ENCODE measurements at regions not wholly inside any gene's neighbourhood (a gene's known extent, or its start where the extent isn't known, plus 50 kb on each side); places are given as distances from the start of the nearest gene placed in this dataset.
"Not testable (repeated sequence)": the region's sequence is repeated elsewhere in the genome, so short reads cannot be mapped to it uniquely, and the experiment has no call there.

- not testable (repeated sequence) for DNase-seq (ENCODE audit: low spot score)
Observed at GRCh38 chr9:104195142-104195541, 101.0 kb downstream of the SMC2 start.

GRCh38 chr9:104200456-104200994 lies 106.4 kb downstream of the SMC2 start:
- DNase-seq (ENCODE audit: low spot score): no peak

- DNase-seq (ENCODE audit: low spot score): no peak
Observed at GRCh38 chr9:104206766-104207165, 112.7 kb downstream of the SMC2 start.

GRCh38 chr9:104209387-104209786 lies 115.3 kb downstream of the SMC2 start:
- DNase-seq (ENCODE audit: low spot score): no peak

- no peak for DNase-seq (ENCODE audit: low spot score)
Observed at GRCh38 chr9:104227108-104227507, 133.0 kb downstream of the SMC2 start.

- no peak for DNase-seq (ENCODE audit: low spot score)
Observed at GRCh38 chr9:104232781-104233341, 138.8 kb downstream of the SMC2 start.

- no peak for DNase-seq (ENCODE audit: low spot score)
Observed at GRCh38 chr9:104233366-104233765, 139.3 kb downstream of the SMC2 start.

GRCh38 chr9:104234632-104235337 lies 140.7 kb downstream of the SMC2 start:
- DNase-seq (ENCODE audit: low spot score): not testable (repeated sequence)

- DNase-seq (ENCODE audit: low spot score): not testable (repeated sequence)
Observed at GRCh38 chr9:104235347-104236120, 141.4 kb downstream of the SMC2 start.

- DNase-seq (ENCODE audit: low spot score): no peak
Observed at GRCh38 chr9:104238668-104239067, 144.6 kb downstream of the SMC2 start.

- no peak for DNase-seq (ENCODE audit: low spot score)
Observed at GRCh38 chr9:104240890-104241289, 146.8 kb downstream of the SMC2 start.

GRCh38 chr9:104245925-104246324 lies 151.8 kb downstream of the SMC2 start:
- no peak for DNase-seq (ENCODE audit: low spot score)

- DNase-seq (ENCODE audit: low spot score): peak; percentile 30
Observed at GRCh38 chr9:104247899-104248460, 153.9 kb downstream of the SMC2 start.

GRCh38 chr9:104256031-104256695 lies 162.1 kb downstream of the SMC2 start:
- DNase-seq (ENCODE audit: low spot score): peak; percentile 7

GRCh38 chr9:104256696-104257062 lies 162.6 kb downstream of the SMC2 start:
- DNase-seq (ENCODE audit: low spot score): no peak

- no peak for DNase-seq (ENCODE audit: low spot score)
Observed at GRCh38 chr9:104258296-104259011, 164.3 kb downstream of the SMC2 start.

GRCh38 chr9:104260004-104260403 lies 165.9 kb downstream of the SMC2 start:
- DNase-seq (ENCODE audit: low spot score): no peak

GRCh38 chr9:104263942-104264341 lies 169.8 kb downstream of the SMC2 start:
- DNase-seq (ENCODE audit: low spot score): no peak

GRCh38 chr9:104264431-104264830 lies 170.3 kb downstream of the SMC2 start:
- DNase-seq (ENCODE audit: low spot score): no peak

GRCh38 chr9:104269374-104269773 lies 175.3 kb downstream of the SMC2 start:
- DNase-seq (ENCODE audit: low spot score): no peak
